ENCODE measurements at regions not wholly inside any gene's neighbourhood (a gene's known extent, or its start where the extent isn't known, plus 50 kb on each side); places are given as distances from the start of the nearest gene placed in this dataset.

DNA sequence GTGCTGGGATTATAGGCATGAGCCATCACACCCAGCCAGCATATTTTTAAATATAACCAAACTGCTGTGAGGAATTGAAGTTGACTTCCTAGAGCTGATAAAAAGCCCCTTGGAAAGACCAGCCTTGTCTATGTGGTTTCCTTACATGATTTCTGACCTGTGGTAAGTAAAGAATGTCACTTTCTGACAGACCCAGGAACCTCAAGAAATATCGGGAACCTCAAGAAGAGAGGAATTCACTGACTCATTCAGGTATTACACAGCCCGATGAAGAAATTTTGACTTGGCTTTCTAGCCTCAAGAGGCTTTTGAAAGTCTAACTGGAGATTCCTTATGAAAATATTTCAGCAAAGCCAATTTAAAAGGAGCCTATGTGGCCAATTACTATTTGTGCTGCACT lies 71.8 kb downstream of the FOXF2 start:
- peak; percentile 57 for ATAC-seq (ENCODE audit: low read depth)
- H3K56ac ChIP-seq (ENCODE audit: extremely low read depth, insufficient read depth, low read length), result no peak overlapping the region
- H2BK20ac ChIP-seq (ENCODE audit: low read depth, low read length), result no peak overlapping the region
- DNase-seq, result peak; percentile 79
- H4K8ac ChIP-seq (ENCODE audit: low read depth in 2 of 2, low read length in 2 of 2), result no peak overlapping the region
- H3K4me1 ChIP-seq (ENCODE audit: control insufficient read depth, insufficient read depth, low read length), result no peaks in the 10 kb centered on the region; the same call in 1 of the 2 replicates
- BruUV-seq (replicated peaks), result no TSS peak
- no peaks in the 10 kb centered on the region for H4K20me1 ChIP-seq (ENCODE audit: insufficient read depth, low read length)
- no peak overlapping the region for H3K4ac ChIP-seq (ENCODE audit: low read depth, low read length)
- H4K91ac ChIP-seq (ENCODE audit: insufficient read depth, low read depth, low read length), result no peak overlapping the region
- no peak overlapping the region for H2AFZ ChIP-seq (replicated peaks; ENCODE audit: low read length, poor library complexity)
- H3K36me3 ChIP-seq (ENCODE audit: control insufficient read depth, insufficient read depth, low read length), result no peaks in the 10 kb centered on the region
- no peak overlapping the region for H2AK9ac ChIP-seq (replicated peaks; ENCODE audit: low read depth, low read length, poor library complexity)
- WGBS, 2 experiments (ENCODE audit: extremely low coverage in 2 of 2, insufficient read length in 1 of 2), result 30% methylated on average over 2 of the region's 2 CpGs; no CpG with 5 or more reads in 1 of the 2 experiments
- H3K27me3 ChIP-seq (ENCODE audit: control insufficient read depth, insufficient read depth, low read length), result peaks cover 3% of the 10 kb centered on the region
- in situ Hi-C loops (cut with MboI; ENCODE audit: low sequenced_read_pairs) (no loop called here), dilution Hi-C loops (cut with HindIII; ENCODE audit: low sequenced_read_pairs, unreplicated experiment) (no loop called here), intact Hi-C loops (cut with micrococcal nuclease) (no loop called here)
- no peak overlapping the region for H3K9ac ChIP-seq (ENCODE audit: low read depth, low read length)
- H3K14ac ChIP-seq (replicated peaks; ENCODE audit: low read depth, low read length), result no peak overlapping the region
- H2BK15ac ChIP-seq (ENCODE audit: low read depth, low read length), result no peak overlapping the region
- H3K9me1 ChIP-seq (ENCODE audit: insufficient read depth, low read length), result no peaks in the 10 kb centered on the region
- no peak overlapping the region for H2BK5ac ChIP-seq (ENCODE audit: low read depth, low read length, poor library complexity, severe bottlenecking)
- POLR2A ChIA-PET (ENCODE audit: unreplicated experiment), result no interaction called here
- no peak overlapping the region for H2AK5ac ChIP-seq (ENCODE audit: low read depth, low read length)
- H2BK120ac ChIP-seq (ENCODE audit: low read depth, low read length), result no peak overlapping the region
- no peak overlapping the region for H3K18ac ChIP-seq (ENCODE audit: low read depth, low read length)
- no peak overlapping the region for H3K4me3 ChIP-seq (ENCODE audit: insufficient read depth, low read depth, low read length)
- no peak overlapping the region for H3K27ac ChIP-seq (ENCODE audit: insufficient read depth, low read length)
- CTCF ChIA-PET, result interaction anchor here (0.6 kb wide), 1 partner anchor 67 kb away, joined by 4 read pairs; no protein-coding TSS in a partner anchor
- no peak overlapping the region for H3K4me2 ChIP-seq (ENCODE audit: low read depth, low read length)
- H4K5ac ChIP-seq (ENCODE audit: low read depth, low read length), result no peak overlapping the region
- no peaks in the 10 kb centered on the region for H3K9me3 ChIP-seq (ENCODE audit: control insufficient read depth, insufficient read depth, low read length)
- no peak overlapping the region for H3K23ac ChIP-seq (ENCODE audit: low read depth, low read length)
- no peaks in the 10 kb centered on the region for H3K79me1 ChIP-seq (ENCODE audit: low read depth in 1 of 2, low read length in 2 of 2)
- peak; percentile 44 for TF ChIP-seq CEBPB (IDR thresholded peaks at IDR 0.05; ENCODE audit: low read depth, low read length)
- no peak for TF ChIP-seq POLR2A (IDR thresholded peaks at IDR 0.05; ENCODE audit: low read depth, low read length)

Measured in IMR-90 (cell line).